ENCODE measurements at regions not wholly inside any gene's neighbourhood (a gene's known extent, or its start where the extent isn't known, plus 50 kb on each side); places are given as distances from the start of the nearest gene placed in this dataset.

DNA sequence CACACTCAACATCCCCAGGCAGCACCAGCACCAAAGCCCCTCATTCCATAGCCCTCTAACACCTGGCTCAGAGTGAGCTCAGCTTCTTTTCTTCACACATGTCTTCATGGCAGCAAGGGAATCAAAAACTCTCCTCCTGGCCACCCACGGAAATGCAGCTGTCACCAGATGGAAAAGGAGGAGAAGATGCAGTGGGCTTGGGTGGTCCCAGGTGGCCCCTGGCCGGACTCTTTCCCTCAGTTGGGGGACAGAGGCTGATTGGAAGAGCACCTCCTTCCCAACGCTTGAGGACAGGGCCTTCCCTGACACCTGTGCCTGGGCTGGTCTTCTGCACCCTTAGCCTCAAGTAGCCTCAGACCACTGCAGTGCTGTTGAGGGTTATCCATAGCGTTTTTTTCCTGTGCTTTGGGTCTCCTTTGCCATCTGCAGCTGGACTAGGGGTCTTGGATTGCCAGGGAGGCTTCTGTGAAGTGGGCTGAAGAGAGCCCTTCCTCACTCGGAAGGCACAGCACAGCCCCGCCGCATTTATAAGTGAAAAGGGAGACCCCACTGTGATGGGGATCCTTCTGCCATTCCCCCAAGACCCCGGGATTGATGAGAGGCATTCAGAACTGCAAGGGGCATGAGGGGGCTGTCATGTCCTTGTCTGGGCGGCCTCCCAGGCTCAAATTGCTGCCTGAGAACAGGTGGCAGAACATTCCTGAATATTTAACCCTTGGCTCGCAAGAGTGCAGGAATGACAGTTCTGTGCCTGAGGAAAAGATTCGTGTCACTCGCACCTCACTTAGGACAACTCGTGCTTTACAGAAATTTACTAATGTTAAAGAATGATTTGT, 200.0 kb downstream of the AUH start:
- no peak for DNase-seq

DNA sequence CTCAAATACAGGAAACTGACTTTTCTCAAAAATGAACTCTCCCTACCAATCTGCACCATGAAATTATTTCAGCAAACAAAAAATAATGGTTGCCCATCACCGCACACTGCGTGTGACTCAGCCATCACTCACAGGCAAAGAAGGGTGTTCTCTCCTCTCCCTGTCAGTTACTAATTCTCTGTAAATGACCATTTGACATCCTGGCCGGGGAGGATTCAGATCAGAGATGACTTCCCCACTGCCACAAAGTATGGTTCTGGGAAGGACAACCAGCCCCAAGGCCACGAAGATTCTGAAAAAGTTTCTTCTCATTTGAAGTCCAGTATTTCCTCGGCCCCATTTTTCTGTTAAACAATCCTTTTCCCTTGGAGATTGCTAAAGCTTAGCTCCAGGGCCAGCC, 199.4 kb downstream of the AUH start:
- DNase-seq: no peak

DNA sequence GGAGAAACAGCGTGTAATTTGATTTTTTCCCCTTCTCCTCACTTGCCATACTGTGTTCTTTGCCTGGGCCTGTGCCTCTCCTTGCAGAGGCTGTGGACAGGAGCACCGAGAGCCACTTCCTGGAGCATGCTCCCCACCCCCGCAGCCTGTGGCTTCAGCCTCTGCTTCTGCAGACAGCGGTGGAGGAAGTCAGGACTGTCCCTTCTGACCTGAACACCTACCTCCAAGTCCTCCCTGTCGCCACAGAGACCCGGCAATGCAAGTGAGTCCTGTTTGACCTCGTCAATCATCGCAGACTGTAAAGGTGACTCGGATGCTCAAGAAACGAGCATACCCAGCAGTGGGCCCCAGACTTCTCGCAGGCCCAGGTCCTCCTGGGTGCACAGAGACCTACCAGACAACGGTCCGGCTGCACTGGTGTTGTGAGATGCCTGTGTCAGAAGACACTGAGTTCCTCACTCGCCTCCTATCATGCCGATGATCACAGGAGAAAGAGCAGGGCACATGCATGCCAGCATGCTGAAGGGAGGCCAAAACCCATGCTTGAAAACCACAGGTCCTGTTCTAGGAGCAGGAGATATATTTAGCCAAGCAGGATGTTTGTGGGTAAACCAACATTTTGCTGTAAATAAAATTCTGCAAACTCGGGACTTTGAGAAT, 198.8 kb downstream of the AUH start:
- no peak for DNase-seq

DNA sequence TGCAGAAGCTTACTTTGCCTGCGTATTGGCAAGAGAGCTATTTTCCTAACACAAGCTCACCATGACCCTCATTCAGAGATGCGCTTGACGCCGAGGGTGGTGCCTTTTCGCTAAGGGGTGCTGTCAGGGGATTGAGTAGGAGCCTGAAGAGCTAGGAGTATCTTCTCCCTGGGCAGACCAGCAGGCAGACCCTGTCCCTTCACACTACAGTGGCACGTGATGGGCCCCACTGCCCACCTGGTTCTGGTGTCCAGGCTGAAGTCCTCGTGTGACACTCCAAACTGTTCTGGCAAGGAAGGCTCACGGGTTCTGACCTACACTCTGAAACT, 198.3 kb downstream of the AUH start:
- no peak for DNase-seq

DNA sequence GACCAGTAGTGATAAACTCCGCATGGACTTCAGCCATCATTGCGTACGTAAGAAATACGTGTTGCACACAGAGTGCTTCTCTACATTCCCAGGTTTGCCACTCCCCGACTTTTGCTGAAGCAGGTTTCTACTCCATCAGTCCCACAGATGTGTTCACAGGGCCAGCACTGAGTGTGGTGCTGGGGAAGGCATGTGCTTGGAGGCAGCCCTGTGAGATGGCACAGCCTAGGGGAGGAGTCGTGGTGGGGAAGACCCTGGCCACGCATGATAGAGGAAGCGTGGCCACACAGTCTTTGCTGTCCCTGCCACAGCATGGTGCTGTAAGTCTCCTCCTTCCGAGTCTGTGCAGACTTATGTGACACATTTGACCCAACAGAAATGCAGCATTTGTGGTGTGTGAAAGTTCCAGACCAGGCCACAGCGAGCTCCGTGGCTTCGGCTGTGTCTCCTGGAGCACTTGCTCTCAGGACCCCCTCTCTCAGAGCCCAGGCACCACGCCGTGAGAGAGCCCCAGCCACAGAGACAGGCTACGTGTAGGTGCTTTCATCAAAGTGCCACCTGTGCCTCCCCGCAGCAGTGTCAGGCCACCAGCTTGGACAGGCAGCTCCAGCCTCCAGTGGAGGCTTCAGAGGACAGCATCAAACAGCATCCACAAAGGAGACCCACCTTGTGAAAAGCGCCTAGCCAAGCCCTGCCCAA, 197.8 kb downstream of the AUH start:
- no peak for DNase-seq
